ENCODE measurements at regions not wholly inside any gene's neighbourhood (a gene's known extent, or its start where the extent isn't known, plus 50 kb on each side); places are given as distances from the start of the nearest gene placed in this dataset.

DNA sequence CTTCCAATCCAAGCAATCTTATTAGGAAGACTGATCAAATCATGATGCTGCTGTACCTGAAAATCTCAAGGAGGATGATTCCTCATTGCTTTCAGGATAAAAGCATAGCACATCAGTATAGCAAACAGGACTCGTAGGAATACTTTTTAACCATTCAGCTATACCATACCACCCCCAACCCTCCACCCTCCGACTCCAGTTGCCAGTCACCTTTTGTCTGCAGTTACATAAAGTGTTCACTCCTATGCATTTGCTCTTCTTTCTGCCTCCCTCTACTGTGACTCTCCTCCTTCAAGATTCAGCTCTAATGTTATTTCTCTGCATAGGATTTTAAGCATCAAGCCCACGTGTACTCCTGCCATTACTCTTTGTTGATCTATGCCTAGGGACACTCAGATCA is 124.7 kb upstream of the KCNQ5 start:
- Histone ChIP-seq H3K4me3 (ENCODE audit: low read depth, low read length) (no peak overlapping the region), H3K27me3 (ENCODE audit: control insufficient read depth, insufficient read depth, low read length) (no peaks in the 10 kb centered on the region), H3K27ac (ENCODE audit: low read depth, low read length) (no peak overlapping the region), H3K9ac (ENCODE audit: low read depth, low read length) (no peak overlapping the region), H3K36me3 (ENCODE audit: control insufficient read depth, insufficient read depth, low read length) (no peaks in the 10 kb centered on the region), H3K9me3 (ENCODE audit: control insufficient read depth, insufficient read depth, low read length) (no peaks in the 10 kb centered on the region), H3K4me1 (ENCODE audit: control insufficient read depth, insufficient read depth, low read length) (no peaks in the 10 kb centered on the region)

DNA sequence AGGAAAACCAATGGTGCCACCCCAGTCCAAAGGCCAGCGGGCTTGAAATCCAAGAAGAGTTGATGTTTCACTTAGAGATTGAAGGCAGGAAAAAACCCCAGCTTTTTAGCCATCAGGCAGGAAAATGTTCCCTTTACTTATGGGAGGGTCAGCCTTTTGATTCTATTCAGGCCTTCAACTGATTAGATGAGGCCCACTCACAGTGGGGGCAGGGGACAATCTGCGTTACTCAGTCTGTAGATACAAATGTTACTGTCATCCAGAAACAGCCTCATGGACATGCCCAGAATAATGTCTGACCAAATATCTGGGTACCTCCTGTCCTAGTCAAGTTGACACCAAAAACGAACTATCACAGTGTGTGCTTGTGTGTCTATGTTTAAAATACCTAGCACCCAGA is 121.2 kb upstream of the KCNQ5 start:
- H3K27ac ChIP-seq (ENCODE audit: low read depth, low read length), result no peak overlapping the region
- H3K4me3 ChIP-seq (ENCODE audit: low read depth, low read length), result no peak overlapping the region
- H3K27me3 ChIP-seq (ENCODE audit: control insufficient read depth, insufficient read depth, low read length), result no peaks in the 10 kb centered on the region
- no peaks in the 10 kb centered on the region for H3K36me3 ChIP-seq (ENCODE audit: control insufficient read depth, insufficient read depth, low read length)
- H3K9me3 ChIP-seq (ENCODE audit: control insufficient read depth, insufficient read depth, low read length), result no peaks in the 10 kb centered on the region
- H3K4me1 ChIP-seq (ENCODE audit: control insufficient read depth, insufficient read depth, low read length), result no peaks in the 10 kb centered on the region
- H3K9ac ChIP-seq (ENCODE audit: low read depth, low read length), result no peak overlapping the region

DNA sequence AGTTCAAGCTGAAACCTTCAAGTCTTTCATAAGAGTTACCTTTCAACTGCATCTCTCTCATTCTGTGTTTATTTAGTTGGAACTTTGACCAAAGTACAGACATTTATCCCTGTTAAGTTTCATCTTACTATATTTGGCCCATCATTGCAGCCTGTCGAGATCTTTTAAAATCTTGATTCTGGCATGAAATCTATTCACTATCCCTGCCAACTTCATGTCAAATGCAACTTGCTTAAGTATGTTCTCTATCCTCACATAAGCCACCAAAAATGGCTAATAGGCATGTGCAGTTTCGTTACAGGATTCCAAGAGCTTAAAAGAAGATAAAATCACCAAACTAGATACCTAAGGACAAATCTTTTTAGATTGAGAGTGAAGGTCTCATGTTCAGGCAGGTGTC is 117.5 kb upstream of the KCNQ5 start:
- H3K36me3 ChIP-seq (ENCODE audit: control insufficient read depth, insufficient read depth, low read length), result no peaks in the 10 kb centered on the region
- H3K9ac ChIP-seq (ENCODE audit: low read depth, low read length), result no peak overlapping the region
- H3K27me3 ChIP-seq (ENCODE audit: control insufficient read depth, insufficient read depth, low read length), result no peaks in the 10 kb centered on the region

DNA sequence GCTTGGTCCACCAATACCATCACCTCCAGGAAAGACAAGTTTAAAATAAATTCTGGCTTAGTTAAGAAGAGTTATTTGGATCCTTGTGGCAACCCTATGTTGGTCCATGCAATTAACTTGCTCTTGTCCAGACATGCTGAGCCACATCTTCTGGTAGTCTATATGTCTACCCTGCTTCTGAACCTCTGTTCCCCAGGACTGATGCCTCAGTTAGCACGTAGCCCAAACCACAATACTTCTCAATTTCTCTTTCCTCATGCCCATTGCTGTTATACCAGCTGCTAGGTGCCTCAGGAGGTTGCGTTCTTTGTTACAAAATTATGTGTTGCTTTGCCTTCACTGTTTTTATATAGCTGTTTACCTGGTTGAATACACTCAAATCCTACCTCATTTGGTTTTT is 116.4 kb upstream of the KCNQ5 start:
- Histone ChIP-seq H3K9me3 (ENCODE audit: control insufficient read depth, insufficient read depth, low read length) (no peaks in the 10 kb centered on the region), H3K27ac (ENCODE audit: low read depth, low read length) (no peak overlapping the region), H3K4me1 (ENCODE audit: control insufficient read depth, insufficient read depth, low read length) (no peaks in the 10 kb centered on the region), H3K9ac (ENCODE audit: low read depth, low read length) (no peak overlapping the region), H3K27me3 (ENCODE audit: control insufficient read depth, insufficient read depth, low read length) (no peaks in the 10 kb centered on the region), H3K4me3 (ENCODE audit: low read depth, low read length) (no peak overlapping the region), H3K36me3 (ENCODE audit: control insufficient read depth, insufficient read depth, low read length) (no peaks in the 10 kb centered on the region)

More for the DNA sequence above, 117.5 kb upstream of the KCNQ5 start:
- Histone ChIP-seq H3K9me3 (ENCODE audit: control insufficient read depth, insufficient read depth, low read length) (no peaks in the 10 kb centered on the region), H3K4me3 (ENCODE audit: low read depth, low read length) (no peak overlapping the region), H3K4me1 (ENCODE audit: control insufficient read depth, insufficient read depth, low read length) (no peaks in the 10 kb centered on the region), H3K27ac (ENCODE audit: low read depth, low read length) (no peak overlapping the region)

DNA sequence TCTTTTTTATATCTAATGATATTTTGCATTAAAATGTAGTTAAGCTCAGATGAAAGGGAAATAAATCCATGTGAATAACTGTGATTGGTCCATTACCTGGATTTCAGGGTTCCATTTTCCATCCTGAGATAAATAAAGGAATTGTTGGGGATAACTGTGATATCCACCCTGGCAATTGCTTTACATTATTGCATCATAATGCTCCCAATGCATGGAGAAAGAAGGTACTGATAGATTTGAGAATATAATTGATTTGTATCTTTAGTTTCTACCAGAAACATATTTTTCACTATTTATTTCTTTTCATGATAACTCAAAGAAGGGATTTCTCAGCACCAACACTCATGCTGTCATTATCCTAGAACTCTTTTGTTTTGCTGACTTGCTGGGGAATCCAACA is 102.0 kb upstream of the KCNQ5 start:
- Histone ChIP-seq H3K36me3 (ENCODE audit: control insufficient read depth, insufficient read depth, low read length) (no peaks in the 10 kb centered on the region), H3K9me3 (ENCODE audit: control insufficient read depth, insufficient read depth, low read length) (no peaks in the 10 kb centered on the region), H3K9ac (ENCODE audit: low read depth, low read length) (no peak overlapping the region), H3K27me3 (ENCODE audit: control insufficient read depth, insufficient read depth, low read length) (no peaks in the 10 kb centered on the region), H3K4me3 (ENCODE audit: low read depth, low read length) (no peak overlapping the region), H3K27ac (ENCODE audit: low read depth, low read length) (no peak overlapping the region), H3K4me1 (ENCODE audit: control insufficient read depth, insufficient read depth, low read length) (no peaks in the 10 kb centered on the region)

DNA sequence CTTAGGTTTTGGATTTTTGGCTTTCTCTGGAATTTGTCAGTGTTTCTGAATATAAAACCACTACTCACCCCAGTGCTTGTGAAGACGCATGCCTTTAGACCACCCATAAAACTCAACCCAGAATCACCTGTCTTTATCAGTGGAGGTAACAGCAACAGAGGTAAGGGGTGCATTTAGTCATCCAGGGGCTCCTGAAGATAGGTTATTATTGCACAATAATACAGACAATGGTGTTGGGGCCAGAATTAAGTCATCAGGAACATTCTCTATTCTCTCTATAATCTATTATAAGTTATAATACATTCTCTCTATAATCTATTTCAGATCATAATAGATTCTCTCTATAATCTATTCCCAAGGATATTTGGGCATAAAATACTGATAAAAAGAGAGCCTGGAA is 100.2 kb upstream of the KCNQ5 start:
- Histone ChIP-seq H3K27ac (ENCODE audit: low read depth, low read length) (no peak overlapping the region), H3K9ac (ENCODE audit: low read depth, low read length) (no peak overlapping the region), H3K4me3 (ENCODE audit: low read depth, low read length) (no peak overlapping the region), H3K27me3 (ENCODE audit: control insufficient read depth, insufficient read depth, low read length) (no peaks in the 10 kb centered on the region), H3K36me3 (ENCODE audit: control insufficient read depth, insufficient read depth, low read length) (no peaks in the 10 kb centered on the region), H3K9me3 (ENCODE audit: control insufficient read depth, insufficient read depth, low read length) (no peaks in the 10 kb centered on the region), H3K4me1 (ENCODE audit: control insufficient read depth, insufficient read depth, low read length) (no peaks in the 10 kb centered on the region)

DNA sequence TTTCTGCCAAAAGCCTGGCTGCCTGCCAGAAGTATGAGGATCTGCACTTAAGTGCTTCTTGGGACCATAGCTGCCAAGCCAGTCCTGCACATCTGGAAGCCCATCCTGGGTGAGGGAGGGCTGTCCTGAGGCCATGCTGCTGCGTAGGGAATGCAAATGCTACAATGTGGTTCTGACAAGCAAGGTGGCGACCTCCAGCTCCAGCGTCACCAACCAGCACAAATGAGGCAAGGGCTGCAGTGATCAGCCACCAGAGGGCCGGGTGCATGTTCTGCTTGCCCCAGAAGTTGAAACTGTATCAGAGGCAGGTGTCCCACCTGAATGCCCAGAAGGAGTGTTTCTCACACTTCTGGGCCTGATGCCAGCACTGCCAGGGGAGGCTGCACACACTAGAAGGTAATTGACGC is 99.1 kb upstream of the KCNQ5 start:
- Histone ChIP-seq H3K27ac (ENCODE audit: low read depth, low read length) (no peak overlapping the region), H3K4me1 (ENCODE audit: control insufficient read depth, insufficient read depth, low read length) (no peaks in the 10 kb centered on the region), H3K9me3 (ENCODE audit: control insufficient read depth, insufficient read depth, low read length) (no peaks in the 10 kb centered on the region), H3K27me3 (ENCODE audit: control insufficient read depth, insufficient read depth, low read length) (no peaks in the 10 kb centered on the region), H3K4me3 (ENCODE audit: low read depth, low read length) (no peak overlapping the region), H3K9ac (ENCODE audit: low read depth, low read length) (no peak overlapping the region), H3K36me3 (ENCODE audit: control insufficient read depth, insufficient read depth, low read length) (no peaks in the 10 kb centered on the region)

DNA sequence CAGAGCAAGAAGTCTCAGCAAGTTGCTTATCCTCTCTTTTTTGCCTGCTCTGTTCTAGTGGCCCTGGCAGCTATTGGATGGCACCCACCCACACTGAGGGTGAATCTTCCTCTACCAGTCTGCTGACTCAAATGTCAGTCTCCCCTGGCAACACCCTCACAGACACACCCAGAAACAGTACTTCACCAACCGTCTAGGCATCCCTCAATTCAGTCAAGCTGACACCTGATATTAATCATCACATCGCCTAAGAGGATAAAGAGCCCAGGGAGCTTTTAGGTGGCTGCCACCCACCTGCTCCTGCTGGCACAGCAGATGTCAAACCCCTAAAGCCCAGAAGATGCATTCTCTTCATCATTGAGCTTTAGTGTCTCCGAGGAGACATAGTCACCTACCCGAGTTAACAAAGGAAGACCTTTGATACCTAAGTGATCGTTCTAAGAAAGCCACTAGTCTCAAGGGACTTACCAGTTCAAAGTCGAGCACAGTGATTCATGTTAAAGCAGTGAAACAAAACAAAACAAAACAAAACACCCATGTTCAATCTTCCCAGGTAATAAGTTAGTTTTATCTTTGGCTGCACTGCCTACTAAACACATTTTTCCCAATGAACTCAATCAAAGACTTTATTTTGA is 97.7 kb upstream of the KCNQ5 start:
- Histone ChIP-seq H3K27ac (ENCODE audit: low read depth, low read length) (no peak overlapping the region), H3K4me1 (ENCODE audit: control insufficient read depth, insufficient read depth, low read length) (no peaks in the 10 kb centered on the region), H3K36me3 (ENCODE audit: control insufficient read depth, insufficient read depth, low read length) (no peaks in the 10 kb centered on the region), H3K4me3 (ENCODE audit: low read depth, low read length) (no peak overlapping the region), H3K9ac (ENCODE audit: low read depth, low read length) (no peak overlapping the region), H3K9me3 (ENCODE audit: control insufficient read depth, insufficient read depth, low read length) (no peaks in the 10 kb centered on the region), H3K27me3 (ENCODE audit: control insufficient read depth, insufficient read depth, low read length) (no peaks in the 10 kb centered on the region)

DNA sequence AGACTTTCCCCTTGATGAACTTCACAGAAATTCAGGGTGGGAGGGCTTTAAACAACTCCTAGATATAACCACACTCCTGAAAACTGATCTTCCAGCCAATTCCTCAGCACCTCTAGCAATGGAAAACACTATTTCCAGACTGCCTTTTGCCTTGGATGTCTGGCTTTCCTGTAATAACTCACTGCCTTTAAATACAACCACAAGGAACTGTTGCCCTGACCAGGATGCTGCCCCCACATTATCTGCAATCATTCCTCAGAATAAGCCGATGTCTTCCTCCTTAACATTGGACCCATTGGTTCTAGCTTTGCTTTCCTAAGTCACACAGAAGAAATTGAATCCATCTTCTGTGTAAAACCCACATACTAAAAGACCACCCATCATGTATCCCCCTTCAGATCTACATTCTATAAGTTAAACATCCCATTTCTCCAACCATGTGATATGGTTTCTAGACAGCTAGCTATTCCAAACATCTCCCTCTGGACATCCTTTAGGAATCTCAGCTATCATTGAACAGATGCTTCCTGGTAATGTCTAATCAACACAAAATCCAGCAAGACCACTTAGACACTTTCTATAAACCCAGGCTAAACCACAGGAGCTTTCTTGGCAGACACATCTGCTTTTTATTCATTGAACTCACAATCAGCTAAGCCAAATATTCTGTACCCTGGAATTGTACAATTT is 95.9 kb upstream of the KCNQ5 start:
- H3K9ac ChIP-seq (ENCODE audit: low read depth, low read length), result no peak overlapping the region
- no peaks in the 10 kb centered on the region for H3K4me1 ChIP-seq (ENCODE audit: control insufficient read depth, insufficient read depth, low read length)
- H3K4me3 ChIP-seq (ENCODE audit: low read depth, low read length), result no peak overlapping the region
- no peak overlapping the region for H3K27ac ChIP-seq (ENCODE audit: low read depth, low read length)
- H3K36me3 ChIP-seq (ENCODE audit: control insufficient read depth, insufficient read depth, low read length), result no peaks in the 10 kb centered on the region
- no peaks in the 10 kb centered on the region for H3K27me3 ChIP-seq (ENCODE audit: control insufficient read depth, insufficient read depth, low read length)
- H3K9me3 ChIP-seq (ENCODE audit: control insufficient read depth, insufficient read depth, low read length), result no peaks in the 10 kb centered on the region

DNA sequence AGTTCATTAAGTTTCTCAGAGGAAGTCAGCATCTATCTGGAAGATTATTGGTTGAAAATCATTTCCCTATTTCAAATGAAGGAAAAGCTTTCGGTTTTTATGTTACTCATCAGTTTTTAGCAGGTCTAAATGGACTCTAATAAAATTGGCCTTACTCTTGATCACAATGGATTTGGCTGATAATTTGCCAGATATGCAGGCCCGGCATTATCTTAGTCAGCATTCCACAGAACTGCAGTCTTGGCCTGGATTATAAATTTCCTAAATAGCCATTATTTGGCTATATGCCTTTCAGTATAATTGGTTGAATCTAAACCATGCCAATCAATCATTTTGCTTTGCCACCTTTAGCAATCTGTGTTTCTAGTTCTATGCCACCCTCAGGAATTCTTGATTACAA is 91.7 kb upstream of the KCNQ5 start:
- Histone ChIP-seq H3K27ac (ENCODE audit: low read depth, low read length) (no peak overlapping the region), H3K36me3 (ENCODE audit: control insufficient read depth, insufficient read depth, low read length) (no peaks in the 10 kb centered on the region), H3K4me1 (ENCODE audit: control insufficient read depth, insufficient read depth, low read length) (no peaks in the 10 kb centered on the region), H3K27me3 (ENCODE audit: control insufficient read depth, insufficient read depth, low read length) (no peaks in the 10 kb centered on the region), H3K9ac (ENCODE audit: low read depth, low read length) (no peak overlapping the region), H3K9me3 (ENCODE audit: control insufficient read depth, insufficient read depth, low read length) (no peaks in the 10 kb centered on the region), H3K4me3 (ENCODE audit: low read depth, low read length) (no peak overlapping the region)

DNA sequence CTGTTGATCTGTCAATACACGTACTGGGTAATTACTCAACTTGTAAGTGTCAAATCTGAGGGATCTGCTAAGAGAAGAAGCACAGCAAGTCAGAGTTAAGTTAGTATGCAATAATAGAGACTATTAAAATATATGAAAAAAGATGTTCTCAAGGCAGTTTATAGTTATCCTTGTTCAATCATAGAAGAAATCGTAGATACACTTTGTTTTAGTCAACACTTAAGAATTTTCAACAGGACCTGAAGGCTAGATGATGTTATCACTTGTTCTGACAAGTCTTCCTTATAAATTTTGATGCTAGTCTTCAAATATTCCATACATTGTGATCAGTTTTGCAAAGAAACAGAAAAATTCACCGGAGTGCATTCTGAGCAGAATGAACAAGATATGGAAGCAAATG is 91.1 kb upstream of the KCNQ5 start:
- Histone ChIP-seq H3K4me1 (ENCODE audit: control insufficient read depth, insufficient read depth, low read length) (no peaks in the 10 kb centered on the region), H3K4me3 (ENCODE audit: low read depth, low read length) (no peak overlapping the region), H3K27ac (ENCODE audit: low read depth, low read length) (no peak overlapping the region), H3K9ac (ENCODE audit: low read depth, low read length) (no peak overlapping the region), H3K36me3 (ENCODE audit: control insufficient read depth, insufficient read depth, low read length) (no peaks in the 10 kb centered on the region), H3K9me3 (ENCODE audit: control insufficient read depth, insufficient read depth, low read length) (no peaks in the 10 kb centered on the region), H3K27me3 (ENCODE audit: control insufficient read depth, insufficient read depth, low read length) (no peaks in the 10 kb centered on the region)
